NCI-H187 (cell line): ENCODE measurements at regions not wholly inside any gene's neighbourhood (a gene's known extent, or its start where the extent isn't known, plus 50 kb on each side); places are given as distances from the start of the nearest gene placed in this dataset.

Experiments
- DNase-seq, 2 experiments: peaks; one replicate each; lab custom pipeline; 2025; lab: John Stamatoyannopoulos, UW

DNA sequence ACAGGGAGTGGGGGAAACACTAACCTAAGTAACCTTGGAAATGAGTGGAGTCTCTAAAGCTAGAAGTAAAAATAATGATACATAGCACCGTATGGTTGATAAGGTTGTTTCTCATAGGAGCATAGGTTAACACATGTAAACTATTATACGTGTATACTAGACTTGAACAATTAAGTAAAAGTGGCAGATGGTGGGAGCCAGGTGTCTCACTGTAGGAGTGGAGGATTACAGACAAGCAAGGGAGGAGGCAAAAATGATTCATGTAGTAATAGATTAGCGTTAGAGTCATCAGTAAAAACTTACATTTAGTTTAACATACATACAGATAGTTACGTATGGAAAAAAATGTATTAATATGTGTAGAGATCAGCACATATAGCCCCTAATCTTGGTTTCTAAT lies 138.4 kb upstream of the DSCAM start:
- DNase-seq: no peak

DNA sequence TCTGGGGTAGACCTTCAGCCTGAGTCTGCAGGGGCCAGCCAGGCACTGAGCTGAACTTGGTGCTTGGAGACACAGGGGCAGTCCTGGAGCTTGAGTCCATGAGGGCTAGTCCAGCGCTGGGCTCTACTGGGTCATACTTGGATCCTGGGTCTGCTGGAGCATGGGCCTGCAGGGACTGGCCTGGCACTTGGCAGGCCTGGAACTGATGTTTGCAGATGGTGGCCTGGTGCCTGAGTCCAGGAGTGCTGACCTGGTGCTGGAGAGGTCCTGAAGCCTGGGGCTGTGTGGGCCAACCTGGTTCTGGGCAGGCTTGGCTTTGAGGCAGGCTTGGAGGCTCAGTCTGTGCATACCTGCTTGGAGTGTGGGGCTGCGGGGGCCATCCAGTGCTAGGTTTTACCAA lies 143.4 kb upstream of the DSCAM start:
- no peak for DNase-seq

DNA sequence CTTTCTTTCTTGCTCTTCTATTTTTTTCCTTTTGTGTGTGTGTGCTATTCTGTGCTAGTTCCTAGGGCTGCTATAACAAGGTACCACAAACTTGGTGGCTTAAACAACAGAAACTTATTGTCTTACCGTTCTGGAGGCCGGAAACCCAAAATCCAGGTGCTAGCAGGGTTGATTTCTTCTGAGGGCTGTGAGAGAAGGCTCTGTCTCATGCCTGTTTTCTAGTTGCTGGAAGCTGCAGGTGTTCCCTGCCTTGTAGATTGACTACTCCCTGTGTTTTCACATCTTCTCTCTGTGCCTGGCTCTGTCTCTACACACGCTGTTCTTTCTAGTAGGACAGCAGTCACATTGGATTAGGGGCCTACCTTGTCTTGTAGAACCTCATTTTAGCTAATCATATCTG lies 150.9 kb upstream of the DSCAM start:
- DNase-seq: no peak

DNA sequence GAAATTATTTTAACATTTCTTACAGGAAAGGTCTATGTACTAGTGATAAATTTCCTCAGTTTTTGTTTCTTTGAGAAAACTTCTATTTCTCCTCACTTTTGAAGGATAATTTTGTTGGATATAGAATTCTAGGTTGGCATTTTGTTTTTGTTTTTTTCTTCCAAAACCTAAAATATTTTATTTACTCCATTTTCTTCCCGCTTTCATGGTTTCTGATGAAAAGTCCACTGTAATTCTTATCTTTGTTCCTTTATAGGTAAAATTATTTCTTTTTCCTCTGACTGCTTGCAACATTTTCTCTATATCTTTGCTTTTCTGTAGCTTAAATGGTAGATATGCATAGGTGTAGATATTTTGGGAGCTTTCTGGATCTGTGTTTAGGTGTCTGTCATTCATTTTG lies 153.9 kb upstream of the DSCAM start:
- DNase-seq: no peak

DNA sequence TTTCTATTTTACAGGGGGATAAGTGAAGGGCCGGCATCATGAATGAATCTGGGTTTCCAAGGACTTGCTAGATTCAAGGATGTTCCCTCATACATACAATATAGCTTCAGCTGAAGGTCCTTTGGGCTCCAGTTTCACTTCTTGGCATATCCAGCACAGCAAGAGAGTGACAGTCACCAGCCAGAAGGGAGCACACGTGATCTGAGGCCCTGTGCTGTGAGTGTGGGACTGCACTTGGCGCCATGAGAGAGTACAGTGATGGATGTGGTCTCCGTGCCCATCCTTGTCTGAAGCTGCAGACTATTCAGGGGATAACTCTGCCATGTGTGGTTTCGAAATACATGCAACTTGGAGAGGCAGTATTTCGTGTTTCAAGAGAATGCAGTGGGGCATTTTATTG lies 159.7 kb upstream of the DSCAM start:
- DNase-seq: no peak

DNA sequence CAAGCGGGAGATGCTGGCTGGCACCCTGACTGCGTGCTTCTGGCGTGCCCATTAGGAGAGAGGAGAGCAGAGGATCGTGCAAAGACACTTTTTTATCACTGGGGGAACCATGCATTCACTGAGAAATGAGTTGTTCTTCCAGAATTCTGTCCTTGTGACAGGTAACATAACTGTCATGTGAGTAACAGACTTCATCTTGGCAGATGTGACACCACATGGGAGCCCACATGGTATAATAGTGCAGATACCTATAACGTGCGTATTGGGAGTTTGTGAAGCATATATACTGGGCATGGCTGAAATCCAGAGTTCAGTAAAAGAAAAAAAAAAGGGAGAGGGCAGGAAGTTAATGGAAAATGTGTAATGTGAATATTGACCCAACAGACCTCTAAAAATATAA lies 159.6 kb upstream of the BACE2 start:
- no peak for DNase-seq

DNA sequence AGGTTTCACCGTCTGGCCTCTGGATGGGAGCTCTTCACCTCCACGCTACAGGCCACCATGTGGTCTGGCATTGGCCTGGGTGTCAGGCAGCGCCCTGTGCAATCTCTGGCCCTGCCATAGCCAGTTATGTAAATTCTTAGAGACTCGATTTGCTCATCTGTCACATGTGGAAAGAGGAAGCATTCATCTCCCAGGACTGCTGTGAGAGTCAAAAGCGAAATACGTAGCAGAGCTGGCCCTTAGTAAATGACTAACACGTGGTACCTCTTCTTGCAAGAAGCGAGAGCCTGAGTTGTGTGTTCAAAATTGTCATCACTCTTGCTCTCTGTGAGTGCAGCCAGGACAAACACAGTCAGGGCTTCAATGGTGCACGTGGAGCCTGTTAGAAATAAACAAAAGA lies 159.0 kb upstream of the BACE2 start:
- DNase-seq: no peak

DNA sequence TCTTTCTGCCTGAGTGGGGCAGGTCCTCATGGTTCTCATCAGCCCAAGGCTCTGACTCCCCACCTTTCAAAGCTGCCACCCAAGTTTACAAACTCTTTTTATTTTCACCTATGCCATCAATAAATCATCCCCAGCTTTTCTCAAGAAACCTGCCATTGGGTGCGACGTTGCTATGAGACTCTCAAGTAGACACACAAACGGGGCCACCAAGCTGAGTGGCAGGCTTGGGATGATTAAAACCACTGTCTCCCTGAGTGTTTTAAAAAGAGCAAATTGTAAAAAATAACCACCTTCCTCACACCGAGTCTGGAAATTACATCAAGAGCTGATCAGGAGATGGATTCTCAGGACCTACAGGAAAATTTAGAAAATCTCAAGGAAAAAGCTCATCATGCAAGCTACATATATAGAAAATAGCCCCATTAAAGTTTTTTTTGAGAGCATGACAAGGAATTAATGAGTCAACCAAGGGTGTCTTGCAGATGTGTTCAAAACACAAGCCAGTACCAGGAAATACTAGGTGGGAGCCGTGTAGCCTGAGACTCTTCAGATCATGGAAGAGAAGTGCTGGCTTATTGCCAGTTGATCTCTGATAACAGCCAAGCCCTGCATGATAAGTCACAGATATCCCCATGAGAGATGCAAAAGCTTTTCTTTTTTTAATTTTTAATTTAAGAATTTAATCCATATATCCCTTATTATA lies 158.4 kb upstream of the BACE2 start:
- peak; percentile 50 to 66 for DNase-seq

DNA sequence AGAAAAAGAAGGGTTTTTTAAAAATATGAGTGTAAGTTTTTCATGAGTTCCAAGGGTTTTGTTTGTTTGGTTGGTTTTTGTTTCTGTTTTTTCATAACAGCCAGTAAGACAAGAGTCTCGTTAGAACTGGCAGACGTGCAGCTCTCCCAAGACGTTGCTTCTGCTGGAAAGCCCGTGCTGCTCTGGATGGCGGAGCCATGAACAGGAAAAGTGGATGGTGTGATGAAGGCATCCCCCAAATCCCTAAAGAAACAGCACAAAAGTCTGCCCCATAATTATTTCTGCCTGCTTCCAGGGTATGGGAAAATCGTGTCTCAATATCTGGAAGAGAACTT lies 157.9 kb upstream of the BACE2 start:
- peak in 1 of 2 experiments; percentile 66 for DNase-seq

DNA sequence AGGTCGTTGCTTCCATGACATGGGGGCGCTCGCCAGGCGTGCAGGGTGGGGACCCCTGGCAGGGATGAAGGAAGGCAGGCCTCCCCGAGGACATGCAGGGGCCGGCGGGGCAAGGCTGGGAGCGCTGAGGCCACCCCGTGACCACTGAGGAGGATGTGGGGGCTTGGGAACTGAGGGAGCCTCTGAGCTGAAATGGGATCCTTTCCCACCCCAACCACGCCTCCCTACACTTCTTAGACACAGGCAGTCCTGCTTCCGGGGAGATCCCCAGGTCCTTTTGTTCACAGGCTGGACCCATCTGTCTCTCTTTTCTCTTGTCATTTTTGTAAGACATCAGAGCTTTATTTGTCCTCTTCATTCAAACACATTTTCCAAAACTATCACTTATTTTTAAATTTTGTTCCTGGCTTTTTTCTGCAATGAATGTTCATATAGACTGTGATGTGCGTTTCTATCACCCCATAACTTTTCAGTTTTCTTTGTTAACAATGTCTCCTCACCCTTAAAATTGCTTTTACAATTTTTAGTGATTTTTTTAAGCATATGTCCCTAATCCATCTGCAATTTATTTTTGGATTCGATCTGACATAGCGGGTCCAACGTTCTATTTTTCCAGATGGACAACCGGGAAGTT lies 156.7 kb upstream of the BACE2 start:
- no peak for DNase-seq

DNA sequence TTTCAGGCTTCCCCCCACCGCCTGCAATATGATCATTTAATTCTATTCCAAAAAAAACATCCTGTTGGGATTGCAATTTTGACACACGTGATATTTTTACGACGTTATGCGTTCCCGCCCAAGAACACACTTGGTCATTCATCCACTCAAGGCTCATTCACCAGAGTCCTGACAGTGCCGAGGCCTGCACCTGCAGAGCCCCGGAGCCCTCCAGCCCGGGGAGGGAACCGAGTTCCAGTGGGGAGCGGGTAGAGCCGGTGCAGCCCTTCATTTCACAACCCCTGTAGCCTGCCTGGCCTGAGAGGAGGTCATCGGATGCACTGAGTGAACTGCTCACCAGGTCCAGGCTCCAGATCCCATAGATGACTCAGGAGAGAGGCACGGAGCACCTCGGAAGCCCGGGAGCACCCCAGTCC lies 156.0 kb upstream of the BACE2 start:
- no peak for DNase-seq

DNA sequence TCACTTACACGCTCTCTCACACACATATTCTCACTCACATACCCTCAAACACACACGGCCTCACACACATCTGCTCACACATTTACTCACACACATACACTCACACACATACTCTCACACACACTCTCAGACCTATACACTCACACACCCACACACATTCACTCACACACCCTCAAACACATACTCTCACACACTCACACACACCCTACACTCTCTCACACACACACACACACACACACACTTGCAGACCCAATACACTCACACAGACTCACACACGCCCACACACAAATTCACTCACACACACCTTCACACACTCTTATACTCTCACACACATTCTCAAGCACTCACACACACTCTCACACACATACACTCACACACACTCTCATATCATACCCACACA lies 155.5 kb upstream of the BACE2 start:
- no peak for DNase-seq

DNA sequence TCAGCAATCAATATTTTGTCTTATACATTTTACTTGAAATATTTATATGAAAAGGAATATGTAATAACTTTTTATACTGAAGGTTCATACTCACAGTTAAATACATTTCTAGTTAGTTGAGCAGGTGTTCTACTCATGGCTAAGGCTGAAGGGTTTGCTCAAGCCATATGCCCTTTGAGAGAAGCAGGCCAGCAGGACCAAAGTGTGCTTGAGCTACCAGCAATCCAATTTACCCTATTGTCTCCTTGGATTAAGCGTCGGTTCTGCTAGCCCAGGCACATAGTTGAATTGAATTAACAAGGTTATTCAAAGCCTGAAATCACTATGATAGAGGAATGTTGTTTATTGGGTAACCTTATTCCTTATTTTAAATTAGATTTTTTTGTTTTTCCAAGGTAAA lies 151.5 kb upstream of the BACE2 start:
- DNase-seq: no peak

DNA sequence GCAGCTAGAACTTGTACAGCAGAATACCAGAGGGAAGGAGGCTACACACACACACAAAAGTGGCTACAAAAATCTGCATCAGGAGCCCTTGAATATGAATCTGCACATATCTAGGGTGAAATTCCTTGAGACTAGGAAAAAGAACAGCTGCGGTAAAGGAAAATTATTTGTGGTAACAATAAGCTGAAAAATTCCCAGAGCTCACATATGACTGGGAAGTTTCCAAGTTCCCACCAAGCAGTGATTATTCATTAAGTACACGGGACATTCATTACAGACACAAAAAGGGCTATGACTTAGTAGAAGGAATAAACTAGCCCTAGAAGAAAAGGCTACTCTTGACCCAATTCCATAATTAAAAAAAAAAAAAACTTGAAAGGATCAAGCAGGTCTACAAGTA lies 149.5 kb upstream of the BACE2 start:
- no peak for DNase-seq

DNA sequence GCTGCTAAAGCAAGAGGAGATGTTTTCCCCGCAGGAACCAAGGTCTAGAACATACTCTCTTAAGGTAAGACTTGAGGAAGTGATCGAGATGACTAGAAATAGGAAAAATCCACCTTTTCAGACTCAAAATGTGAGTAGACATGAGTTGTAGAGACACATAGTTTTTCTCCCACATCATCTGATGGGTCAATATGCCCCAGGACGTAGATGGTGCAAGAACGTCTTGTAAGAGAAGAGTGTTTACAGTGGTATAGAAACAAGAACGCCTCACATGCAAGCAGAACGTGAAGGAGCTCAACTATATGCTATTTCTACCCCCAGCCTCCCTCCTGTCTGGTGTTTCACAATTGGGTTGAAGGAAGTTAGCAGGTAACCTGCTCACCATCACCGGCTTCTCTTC lies 144.0 kb upstream of the BACE2 start:
- no peak for DNase-seq

DNA sequence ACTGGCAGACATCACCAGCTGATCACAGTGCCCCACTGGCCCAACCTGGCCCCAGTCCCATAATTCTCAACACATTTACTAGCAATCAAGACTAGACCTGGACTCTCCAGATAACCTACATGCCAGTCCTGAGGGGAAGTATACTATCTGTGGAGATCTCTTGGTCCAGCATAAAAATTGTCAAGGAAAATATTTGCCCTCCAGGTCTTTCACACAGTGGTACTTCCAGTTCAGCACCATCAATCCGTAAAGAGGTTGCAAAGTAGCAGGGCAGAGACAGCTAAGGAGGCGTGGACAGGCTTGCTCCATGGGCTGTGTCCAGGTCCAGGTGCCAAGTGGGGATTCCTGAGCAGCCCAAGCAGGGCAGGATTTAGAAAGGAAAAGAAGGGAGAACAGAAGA lies 143.6 kb upstream of the BACE2 start:
- DNase-seq: no peak

DNA sequence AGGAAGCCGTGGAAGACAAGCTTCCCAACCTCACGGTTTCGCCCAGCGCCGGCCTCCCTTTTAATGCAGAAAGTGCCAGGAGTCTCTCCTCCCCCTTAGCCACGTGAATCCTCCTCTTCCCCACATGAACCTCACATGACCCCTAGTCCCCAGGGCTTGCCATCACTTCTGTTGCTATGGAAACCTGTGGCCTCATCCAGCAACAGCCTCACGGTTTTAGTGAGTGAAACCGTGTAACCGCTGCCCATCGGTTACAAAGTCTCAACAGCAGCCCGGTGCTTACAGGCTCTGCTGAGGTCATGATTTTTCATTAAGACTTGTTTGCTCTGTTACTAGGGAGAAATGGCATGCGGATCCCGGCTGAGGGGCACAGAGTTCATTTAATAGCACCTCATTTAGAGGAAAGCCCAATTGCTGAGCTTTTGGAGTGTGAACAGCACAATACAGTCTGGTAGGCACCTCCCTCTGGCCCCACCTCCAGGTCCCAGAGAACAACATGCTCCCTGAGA lies 143.2 kb upstream of the BACE2 start:
- DNase-seq: no peak

DNA sequence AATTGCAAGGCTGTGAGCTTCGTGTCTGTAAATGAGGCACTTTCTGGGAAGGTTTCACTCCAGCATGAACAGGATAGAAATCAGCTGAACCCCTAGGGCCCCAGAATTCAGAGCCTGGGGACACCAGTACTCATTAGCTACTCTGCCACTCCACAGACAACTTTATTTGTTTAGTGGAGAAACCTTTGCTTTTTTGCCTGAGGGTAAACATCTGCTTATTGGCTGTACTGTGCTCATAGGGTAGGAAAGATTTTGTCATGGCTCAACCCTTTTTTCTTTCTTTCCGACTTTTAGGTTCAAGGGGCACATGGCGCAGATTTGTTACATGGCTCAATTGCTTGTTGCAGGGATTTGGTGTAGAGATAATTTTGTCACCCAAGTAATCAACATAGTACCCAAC lies 138.4 kb upstream of the BACE2 start:
- DNase-seq: no peak

DNA sequence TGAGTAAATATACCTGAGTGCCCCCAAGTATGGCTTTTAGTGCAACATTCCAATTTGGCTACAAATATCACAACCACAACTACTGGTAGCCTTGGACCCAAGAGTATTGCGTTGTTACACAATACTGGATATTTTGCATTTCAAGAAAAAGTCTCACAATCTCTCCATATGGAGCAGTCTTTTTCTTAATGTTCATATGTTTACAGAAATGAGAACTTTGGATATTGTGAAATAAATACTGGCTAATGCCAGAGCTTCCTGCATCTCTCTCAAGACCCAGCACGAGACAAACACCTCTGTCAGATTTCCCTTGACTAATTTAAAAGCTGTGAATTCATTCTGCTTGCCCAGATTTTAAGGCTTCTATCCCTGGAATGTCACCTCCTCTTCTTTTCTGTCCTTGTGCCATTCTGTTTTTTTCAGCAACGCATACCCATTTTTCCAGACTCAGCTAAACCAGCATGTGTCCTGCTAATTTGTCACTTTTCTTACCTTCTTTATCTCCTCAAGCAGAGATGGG lies 136.2 kb upstream of the BACE2 start:
- no peak for DNase-seq

DNA sequence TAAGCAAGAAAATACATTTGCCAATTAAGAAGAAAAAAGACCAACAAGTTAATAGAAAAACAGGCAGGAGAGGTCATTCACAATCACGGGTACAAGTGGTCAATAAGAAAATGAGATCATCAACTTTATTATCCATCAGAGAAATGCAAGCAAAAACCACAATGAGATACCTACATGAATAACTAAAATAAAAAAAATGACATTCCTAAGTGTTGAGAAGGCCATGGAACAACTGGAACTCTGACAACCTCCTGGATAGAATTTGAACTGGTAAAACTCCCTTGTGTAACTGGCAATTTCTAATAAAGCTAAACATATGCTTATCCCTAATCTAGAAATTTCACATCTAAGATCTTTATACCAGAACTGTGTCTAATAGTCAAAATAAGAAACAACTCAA lies 135.4 kb upstream of the BACE2 start:
- DNase-seq: no peak

DNA sequence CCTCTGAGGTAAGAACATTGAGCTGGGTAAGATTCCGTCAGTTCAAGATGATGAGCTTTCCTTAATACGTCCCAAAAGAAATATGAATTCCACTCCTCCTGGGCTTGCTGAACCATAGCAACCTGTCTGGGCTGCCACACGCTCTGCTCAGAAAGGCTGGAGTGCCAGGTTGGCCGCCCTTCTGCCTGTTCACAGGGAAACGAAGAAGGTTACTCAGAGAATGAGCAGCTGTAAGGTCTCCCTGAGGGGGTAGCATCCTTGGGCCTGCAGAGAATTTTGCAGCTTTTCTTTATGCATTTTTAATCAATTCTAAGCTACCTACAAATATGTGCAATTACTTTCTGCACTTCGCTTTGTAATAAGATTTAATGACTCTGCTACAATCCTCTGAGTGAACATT lies 130.7 kb upstream of the BACE2 start:
- DNase-seq: no peak

DNA sequence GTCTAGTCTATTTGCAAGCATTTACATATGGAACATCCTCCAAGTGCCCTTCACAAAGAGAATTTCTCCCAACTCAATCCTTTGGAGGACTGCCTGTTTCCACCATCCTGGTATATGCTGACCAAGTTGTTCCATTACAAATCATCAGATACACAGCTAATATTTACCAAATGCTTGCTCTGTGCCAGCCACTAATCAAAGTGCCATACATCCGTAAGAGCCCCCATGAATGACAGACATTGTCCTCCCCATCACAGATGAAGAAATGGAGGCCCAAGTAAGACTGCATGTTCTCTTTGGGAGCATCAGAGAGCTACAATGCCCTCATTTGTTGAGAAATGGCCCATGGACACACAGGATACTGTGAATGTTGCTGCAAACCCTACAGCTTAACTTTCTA lies 130.0 kb upstream of the BACE2 start:
- no peak for DNase-seq

DNA sequence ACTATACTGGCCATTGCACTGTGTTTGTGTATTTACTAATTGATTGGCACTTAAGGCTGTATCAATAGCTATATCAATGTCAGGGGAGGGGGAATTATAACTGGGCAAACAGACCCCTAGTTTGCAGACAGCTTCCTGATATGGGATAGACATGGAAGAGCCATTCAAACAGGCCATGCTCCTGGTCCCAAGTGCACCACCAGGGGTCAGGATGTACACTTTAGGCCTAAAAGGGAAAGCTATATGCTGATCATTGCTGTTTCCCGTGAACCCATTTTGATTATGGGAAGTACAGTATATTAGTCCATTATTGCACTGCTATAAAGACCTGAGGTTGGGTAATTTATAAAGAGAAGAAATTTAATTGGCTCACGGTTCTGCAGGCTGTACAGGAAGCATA lies 124.9 kb upstream of the BACE2 start:
- no peak for DNase-seq
